Panc1 (cell line): ENCODE measurements at regions not wholly inside any gene's neighbourhood (a gene's known extent, or its start where the extent isn't known, plus 50 kb on each side); places are given as distances from the start of the nearest gene placed in this dataset.

ENCODE experiments used
- ATAC-seq: fragments of 200-7000 bp; cut with Tn5 transposase; 2 replicates; pipeline ENCODE4 v1.9.1; 2020; ENCODE audit warnings: mild to moderate bottlenecking, moderate library complexity
- BruUV-seq: library from RNA; stranded (reverse); fragments of 400-500 nt; replicated peaks from 2 replicates; lab custom pipeline; 2021; lab: Mats Ljungman, UMichigan
- CTCF ChIA-PET: fragments of 300-600 bp; sonication (Branson Sonifier 250); formaldehyde crosslinking; loops from one replicate; lab custom pipeline; 2022; ENCODE audit warnings: antibody characterized with exemption; lab: Charles Lee
- POLR2A ChIA-PET: fragments of 300-600 bp; sonication (Branson Sonifier 250); formaldehyde crosslinking; loops from one replicate; lab custom pipeline; 2022; ENCODE audit warnings: antibody characterized with exemption; lab: Charles Lee
- DNase-seq: peaks from one replicate; pipeline ENCODE4 v3.0.0-alpha.2; 2010; ENCODE audit warnings: low read depth, low spot score
- H3K27ac ChIP-seq: 2 replicates; pipeline ENCODE4 v1.5.1; 2011; ENCODE audit warnings: mild to moderate bottlenecking, low read length, inconsistent platforms
- H3K27me3 ChIP-seq: fragments of 200-500 bp; sonication (Bioruptor generic); 2 replicates; pipeline ENCODE4 v1.6.0; 2014; ENCODE audit warnings: low read length, inconsistent platforms; ENCODE audit not compliant: control insufficient read depth, insufficient read depth
- H3K36me3 ChIP-seq: fragments of 200-500 bp; sonication (Bioruptor generic); 2 replicates; pipeline ENCODE4 v1.5.1; 2014; ENCODE audit warnings: inconsistent platforms, mild to moderate bottlenecking, low read length, moderate library complexity; ENCODE audit not compliant: control insufficient read depth, insufficient read depth
- H3K4me1 ChIP-seq: 2 replicates; pipeline ENCODE4 v1.5.1; 2011; ENCODE audit warnings: inconsistent platforms, mild to moderate bottlenecking, low read length, moderate library complexity; ENCODE audit not compliant: control insufficient read depth, insufficient read depth
- H3K4me3 ChIP-seq, 2 experiments: 2 replicates each; pipeline ENCODE4 v1.5.1; 2011 to 2012; ENCODE audit warnings: low read depth in 2 of 2, low read length in 2 of 2, mild to moderate bottlenecking in 2 of 2, inconsistent platforms in 1 of 2, moderate library complexity in 1 of 2
- H3K9me3 ChIP-seq: fragments of 200-500 bp; sonication (Bioruptor generic); 2 replicates; pipeline ENCODE4 v1.5.1; 2014; ENCODE audit warnings: low read depth, mild to moderate bottlenecking, inconsistent platforms, low read length, moderate library complexity; ENCODE audit not compliant: control insufficient read depth, insufficient read depth
- CTCF ChIP-seq: fragments of 450-650 bp; IDR thresholded peaks from 2 replicates; pipeline ENCODE4 v1.5.1; 2017; ENCODE audit warnings: mild to moderate bottlenecking
- POLR2AphosphoS5 ChIP-seq: IDR thresholded peaks from 2 replicates; pipeline ENCODE4 v1.6.1; 2012; ENCODE audit warnings: mild to moderate bottlenecking, low read depth, low read length, moderate library complexity
- SIN3A ChIP-seq: IDR thresholded peaks from 2 replicates; pipeline ENCODE4 v1.6.1; 2012; ENCODE audit warnings: low read depth, mild to moderate bottlenecking, low read length, moderate library complexity, borderline replicate concordance; ENCODE audit not compliant: insufficient read depth
- TCF7L2 ChIP-seq: IDR thresholded peaks from 2 replicates; pipeline ENCODE4 v1.6.1; 2011; ENCODE audit warnings: mild to moderate bottlenecking, low read depth, low read length, inconsistent platforms
- in situ Hi-C: cut with HindIII; loops from 2 replicates; pipeline ENCODE4 v1.10.0; 2016; ENCODE audit warnings: low sequenced_read_pairs, low pct_unique_long_range_greater_than_20kb
- intact Hi-C: fragments of 100-400 bp; cut with micrococcal nuclease; formaldehyde crosslinking; loops from one replicate; pipeline ENCODE4 v1.10.0; 2022; ENCODE audit not compliant: unreplicated experiment
- TF ChIP-seq, protein P1 (sequence below), 2 experiments: IDR thresholded peaks; 2 replicates each; pipeline ENCODE4 v1.6.1; 2011 to 2012; ENCODE audit warnings: low read depth in 2 of 2, control low read depth in 1 of 2, low read length in 1 of 2, mild to moderate bottlenecking in 1 of 2, moderate library complexity in 1 of 2; ENCODE audit not compliant: insufficient read depth in 1 of 2

GRCh38 chr13:99639126-99639525, 137.9 kb downstream of the TM9SF2 start:
- intact Hi-C loops: no loop called here
- ATAC-seq (no peak), DNase-seq (no peak)
- in situ Hi-C loops: no loop called here
- TF ChIP-seq, protein P1, sequence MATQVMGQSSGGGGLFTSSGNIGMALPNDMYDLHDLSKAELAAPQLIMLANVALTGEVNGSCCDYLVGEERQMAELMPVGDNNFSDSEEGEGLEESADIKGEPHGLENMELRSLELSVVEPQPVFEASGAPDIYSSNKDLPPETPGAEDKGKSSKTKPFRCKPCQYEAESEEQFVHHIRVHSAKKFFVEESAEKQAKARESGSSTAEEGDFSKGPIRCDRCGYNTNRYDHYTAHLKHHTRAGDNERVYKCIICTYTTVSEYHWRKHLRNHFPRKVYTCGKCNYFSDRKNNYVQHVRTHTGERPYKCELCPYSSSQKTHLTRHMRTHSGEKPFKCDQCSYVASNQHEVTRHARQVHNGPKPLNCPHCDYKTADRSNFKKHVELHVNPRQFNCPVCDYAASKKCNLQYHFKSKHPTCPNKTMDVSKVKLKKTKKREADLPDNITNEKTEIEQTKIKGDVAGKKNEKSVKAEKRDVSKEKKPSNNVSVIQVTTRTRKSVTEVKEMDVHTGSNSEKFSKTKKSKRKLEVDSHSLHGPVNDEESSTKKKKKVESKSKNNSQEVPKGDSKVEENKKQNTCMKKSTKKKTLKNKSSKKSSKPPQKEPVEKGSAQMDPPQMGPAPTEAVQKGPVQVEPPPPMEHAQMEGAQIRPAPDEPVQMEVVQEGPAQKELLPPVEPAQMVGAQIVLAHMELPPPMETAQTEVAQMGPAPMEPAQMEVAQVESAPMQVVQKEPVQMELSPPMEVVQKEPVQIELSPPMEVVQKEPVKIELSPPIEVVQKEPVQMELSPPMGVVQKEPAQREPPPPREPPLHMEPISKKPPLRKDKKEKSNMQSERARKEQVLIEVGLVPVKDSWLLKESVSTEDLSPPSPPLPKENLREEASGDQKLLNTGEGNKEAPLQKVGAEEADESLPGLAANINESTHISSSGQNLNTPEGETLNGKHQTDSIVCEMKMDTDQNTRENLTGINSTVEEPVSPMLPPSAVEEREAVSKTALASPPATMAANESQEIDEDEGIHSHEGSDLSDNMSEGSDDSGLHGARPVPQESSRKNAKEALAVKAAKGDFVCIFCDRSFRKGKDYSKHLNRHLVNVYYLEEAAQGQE (IDR thresholded peaks at IDR 0.05; ENCODE audit: insufficient read depth in 1 of 2, low read depth in 2 of 2, low read length in 1 of 2): no peak
- TF ChIP-seq TCF7L2 (no peak), CTCF (no peak), SIN3A (no peak), POLR2AphosphoS5 (no peak)
- ChIA-PET POLR2A (no interaction called here), CTCF (no interaction called here)
- no peaks in the 10 kb centered on the region for H3K36me3 ChIP-seq
- H3K4me3 ChIP-seq: no peak overlapping the region
- no TSS peak for BruUV-seq
- H3K27ac ChIP-seq: no peak overlapping the region
- no peaks in the 10 kb centered on the region for H3K9me3 ChIP-seq
- no peaks in the 10 kb centered on the region for H3K27me3 ChIP-seq
- no peaks in the 10 kb centered on the region for H3K4me1 ChIP-seq

DNA sequence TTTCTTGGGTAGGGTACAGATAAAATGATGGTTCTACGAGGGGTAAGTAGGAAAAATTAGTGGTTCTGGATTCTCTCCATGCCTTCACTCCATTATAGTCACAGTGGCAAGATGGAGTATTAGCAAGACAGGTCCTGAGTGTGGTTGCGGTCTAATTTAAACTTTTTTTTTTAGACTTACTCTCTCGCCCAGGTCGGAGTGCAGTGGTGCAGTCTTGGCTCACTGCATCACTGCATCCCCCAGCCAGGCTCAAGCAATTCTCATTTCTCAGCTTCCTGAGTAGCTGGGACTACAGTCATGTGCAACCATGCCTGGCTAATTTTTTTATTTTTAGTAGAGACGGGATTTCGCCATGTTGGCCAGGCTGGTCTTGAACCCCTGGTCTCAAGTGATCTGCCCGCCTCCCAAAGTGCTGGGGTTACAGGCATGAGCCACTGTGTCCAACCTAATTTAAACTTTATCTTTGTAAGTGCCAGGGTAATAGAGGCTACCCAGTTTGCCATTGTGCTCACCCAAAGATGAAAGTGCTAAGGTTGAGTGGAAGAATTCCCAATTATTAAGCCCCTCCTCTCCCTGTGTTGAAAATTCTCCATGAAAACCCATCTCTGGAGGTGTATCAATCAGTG, 135.6 kb downstream of the TM9SF2 start:
- Histone ChIP-seq H3K9me3 (no peaks in the 10 kb centered on the region), H3K27ac (no peak overlapping the region), H3K4me1 (no peaks in the 10 kb centered on the region), H3K27me3 (no peaks in the 10 kb centered on the region), H3K4me3 (no peak overlapping the region), H3K36me3 (no peaks in the 10 kb centered on the region)
- no peak for ATAC-seq
- intact Hi-C loops (no loop called here), in situ Hi-C loops (no loop called here)
- TF ChIP-seq TCF7L2: no peak
- no peak for TF ChIP-seq POLR2AphosphoS5
- ChIA-PET CTCF (no interaction called here), POLR2A (no interaction called here)
- BruUV-seq: no TSS peak
- no peak for DNase-seq

GRCh38 chr13:99636306-99636705, 135.0 kb downstream of the TM9SF2 start:
- Histone ChIP-seq H3K36me3 (no peaks in the 10 kb centered on the region), H3K4me3 (no peak overlapping the region), H3K4me1 (no peaks in the 10 kb centered on the region), H3K27ac (no peak overlapping the region), H3K27me3 (no peaks in the 10 kb centered on the region), H3K9me3 (no peaks in the 10 kb centered on the region)
- DNase-seq: no peak
- intact Hi-C loops (no loop called here), in situ Hi-C loops (no loop called here)
- ChIA-PET POLR2A (no interaction called here), CTCF (no interaction called here)
- BruUV-seq: no TSS peak
- no peak for ATAC-seq
- no peak for TF ChIP-seq POLR2AphosphoS5
- no peak for TF ChIP-seq SIN3A
- TF ChIP-seq CTCF: no peak
- TF ChIP-seq, protein P1 (IDR thresholded peaks at IDR 0.05; ENCODE audit: insufficient read depth in 1 of 2, low read depth in 2 of 2, low read length in 1 of 2): no peak
- no peak for TF ChIP-seq TCF7L2
